ENCODE measurements at regions not wholly inside any gene's neighbourhood (a gene's known extent, or its start where the extent isn't known, plus 50 kb on each side); places are given as distances from the start of the nearest gene placed in this dataset.
"Not testable (repeated sequence)": the region's sequence is repeated elsewhere in the genome, so short reads cannot be mapped to it uniquely, and the experiment has no call there.

- TF ChIP-seq POLR2A (IDR thresholded peaks at IDR 0.05; ENCODE audit: low read depth, low read length) = no peak
- no peak for FAIRE-seq
- no peak for DNase-seq (ENCODE audit: insufficient read length, low spot score)
Observed at GRCh38 chr3:137100326-137100725, 142.5 kb downstream of the IL20RB start.

- DNase-seq (ENCODE audit: insufficient read length, low spot score) (no peak), FAIRE-seq (no peak)
- no peak for TF ChIP-seq POLR2A (IDR thresholded peaks at IDR 0.05; ENCODE audit: low read depth, low read length)
Observed at GRCh38 chr3:137103739-137104138, 146.0 kb downstream of the IL20RB start.

GRCh38 chr3:137105277-137105977 lies 147.6 kb downstream of the IL20RB start:
- no peak for TF ChIP-seq POLR2A (IDR thresholded peaks at IDR 0.05; ENCODE audit: low read depth, low read length)
- FAIRE-seq = peak; percentile 62
- peak; percentile 7 for DNase-seq (ENCODE audit: insufficient read length, low spot score)

DNA sequence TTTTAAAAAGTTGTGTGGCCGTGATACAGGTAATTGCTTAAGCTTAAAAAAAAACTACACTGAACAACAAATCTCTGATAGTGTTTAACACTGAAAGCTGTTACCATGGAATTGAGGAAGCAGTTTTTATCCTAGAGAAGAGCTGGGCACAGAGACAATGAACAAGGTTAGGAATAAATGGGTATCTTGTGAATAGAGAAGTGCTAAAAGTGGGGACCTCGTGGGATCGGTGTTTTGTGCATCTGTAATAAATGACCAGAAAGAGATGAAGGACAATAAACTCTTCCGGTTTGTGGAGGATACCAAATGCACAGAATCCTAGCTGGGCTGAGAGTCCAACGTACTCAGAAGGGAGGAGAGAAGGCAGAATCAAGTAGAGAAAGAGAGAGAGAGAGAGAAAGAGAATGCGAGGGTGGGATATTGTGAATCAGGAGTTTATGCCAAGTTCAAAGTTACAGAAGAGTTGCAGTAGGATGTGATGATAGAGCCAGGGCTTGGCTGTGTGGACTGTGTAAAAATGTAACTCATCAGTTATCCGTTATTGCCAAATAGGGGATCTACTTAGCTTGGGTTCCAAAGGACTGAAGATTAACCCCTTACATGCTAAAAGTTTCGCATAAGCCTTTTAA lies 148.9 kb downstream of the IL20RB start:
- no peak for DNase-seq (ENCODE audit: insufficient read length, low spot score)
- FAIRE-seq = no peak
- TF ChIP-seq POLR2A (IDR thresholded peaks at IDR 0.05; ENCODE audit: low read depth, low read length) = no peak

DNA sequence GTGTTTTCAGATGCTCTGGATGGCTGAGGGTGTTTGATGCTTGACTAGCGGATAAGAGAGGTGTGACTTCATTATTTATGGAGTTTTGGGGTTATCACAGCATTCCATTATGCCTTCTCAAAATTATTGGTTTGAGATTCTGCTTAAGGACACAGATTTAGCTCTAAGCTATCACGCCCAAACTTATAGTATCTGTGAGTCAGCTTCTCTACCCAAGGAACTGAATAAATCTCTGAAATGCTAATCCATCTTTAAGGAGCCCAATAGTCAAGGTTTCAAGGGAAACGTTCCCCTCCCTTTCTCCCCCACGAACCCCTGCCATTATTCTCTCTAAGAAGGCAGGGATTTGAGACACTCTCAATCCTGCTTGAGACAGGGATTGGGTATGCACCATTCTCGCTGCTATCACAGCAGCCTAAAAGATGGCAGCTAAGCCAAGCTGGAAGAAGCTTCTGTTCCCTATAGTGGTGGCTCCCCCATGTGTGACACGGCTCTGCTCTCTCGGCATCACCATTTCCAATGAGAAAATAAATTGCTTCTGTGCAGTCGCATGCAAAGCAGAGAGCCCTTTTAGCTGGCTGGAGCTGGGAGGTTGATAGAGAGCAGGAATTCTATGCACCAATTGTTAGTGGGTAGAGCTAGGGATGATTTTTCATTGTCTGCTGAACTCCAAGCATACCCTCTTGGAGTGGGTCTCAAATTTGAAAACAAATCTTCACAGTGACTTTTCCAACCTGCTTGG lies 151.1 kb downstream of the IL20RB start:
- FAIRE-seq (no peak), DNase-seq (ENCODE audit: insufficient read length, low spot score) (no peak)

DNA sequence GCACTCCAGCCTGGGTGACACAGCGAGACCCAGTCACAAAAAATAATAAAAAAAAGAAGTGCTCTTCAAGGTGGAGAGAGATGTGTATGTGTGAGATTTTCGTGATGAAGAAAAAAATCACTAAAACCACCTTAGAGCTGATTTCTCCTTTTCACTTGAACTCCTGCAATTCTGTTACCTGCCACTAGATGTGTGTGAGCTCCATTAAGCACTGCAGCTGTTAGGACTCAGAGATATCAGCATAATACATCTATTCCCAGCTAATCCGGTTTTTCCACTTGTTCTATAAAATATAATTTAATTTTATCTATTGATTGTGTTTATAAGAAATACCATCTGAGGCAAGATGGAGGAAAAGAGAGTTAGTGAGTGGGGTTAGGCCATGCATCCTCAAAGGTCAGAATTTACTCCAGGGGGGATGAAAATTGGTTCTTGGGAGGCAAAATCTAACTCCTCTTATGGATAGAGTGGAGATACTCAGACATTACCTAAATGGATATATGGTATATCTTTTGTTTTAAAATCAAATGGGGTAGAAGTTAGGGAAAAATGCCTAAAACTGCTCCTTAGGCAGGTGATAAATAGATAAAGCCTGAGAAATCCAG lies 152.7 kb downstream of the IL20RB start:
- no peak for TF ChIP-seq POLR2A (IDR thresholded peaks at IDR 0.05; ENCODE audit: low read depth, low read length)
- no peak for DNase-seq (ENCODE audit: insufficient read length, low spot score)
- no peak for FAIRE-seq

More for the DNA sequence above, 151.1 kb downstream of the IL20RB start:
- TF ChIP-seq POLR2A (IDR thresholded peaks at IDR 0.05; ENCODE audit: low read depth, low read length) = no peak

- no peak for DNase-seq (ENCODE audit: insufficient read length, low spot score)
- no peak for TF ChIP-seq POLR2A (IDR thresholded peaks at IDR 0.05; ENCODE audit: low read depth, low read length)
- FAIRE-seq = no peak
Observed at GRCh38 chr3:137111497-137111896, 153.7 kb downstream of the IL20RB start.

GRCh38 chr3:137116619-137117018 lies 158.8 kb downstream of the IL20RB start:
- no peak for TF ChIP-seq POLR2A (IDR thresholded peaks at IDR 0.05; ENCODE audit: low read depth, low read length)
- DNase-seq (ENCODE audit: insufficient read length, low spot score) (no peak), FAIRE-seq (no peak)

DNA sequence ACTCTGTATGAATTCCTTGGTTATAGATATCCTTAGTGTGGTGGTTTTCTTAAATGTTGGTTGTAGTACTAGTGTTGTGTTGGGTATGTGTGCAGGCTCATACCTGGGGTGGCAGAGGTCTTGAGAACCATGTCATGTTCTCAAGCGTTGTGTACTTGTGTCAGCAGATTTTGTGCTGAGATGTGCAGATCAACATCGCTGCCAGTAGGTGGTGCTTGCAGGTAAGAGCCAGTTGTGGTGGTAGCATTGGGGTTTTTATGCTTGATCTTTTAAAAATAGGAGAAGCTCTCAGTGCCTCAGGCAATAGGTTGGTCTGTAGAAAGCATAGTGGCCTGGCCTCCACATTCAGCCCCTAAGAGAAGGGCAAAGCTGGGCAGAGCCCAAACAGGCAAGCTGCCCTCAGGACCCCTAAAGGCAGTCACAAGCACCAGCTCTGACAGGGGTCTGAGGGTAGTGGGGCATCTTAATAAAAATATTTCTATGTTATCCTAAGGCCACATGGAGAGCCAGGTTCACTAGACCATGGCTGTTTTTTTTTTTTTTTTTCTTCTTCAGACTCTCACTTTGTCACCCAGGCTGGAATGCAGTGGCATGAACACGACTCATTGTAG lies 164.0 kb downstream of the IL20RB start:
- peak; percentile 33 for FAIRE-seq
- DNase-seq (ENCODE audit: insufficient read length, low spot score) = no peak
- no peak for TF ChIP-seq POLR2A (IDR thresholded peaks at IDR 0.05; ENCODE audit: low read depth, low read length)

DNA sequence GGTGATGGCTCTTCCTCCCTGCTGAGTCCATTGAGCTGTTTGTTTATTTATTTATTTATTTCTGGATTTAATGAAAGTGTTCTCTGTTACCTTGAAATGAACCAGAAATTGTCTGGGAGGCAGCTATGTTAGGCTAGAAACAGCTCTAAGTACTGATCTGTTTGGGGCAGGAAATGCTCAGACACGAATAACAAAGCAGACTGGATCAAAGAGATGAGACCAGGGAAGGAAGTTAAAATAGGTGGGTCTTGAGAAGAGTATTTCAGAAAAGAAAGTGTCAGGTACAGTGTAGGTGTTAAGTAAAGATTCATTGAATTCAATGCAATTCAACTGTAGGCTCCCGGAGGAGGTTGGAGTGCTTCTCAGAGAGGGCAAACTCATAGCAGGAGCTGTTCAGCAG lies 173.3 kb downstream of the IL20RB start:
- DNase-seq (ENCODE audit: insufficient read length, low spot score) (no peak), FAIRE-seq (no peak)
- no peak for TF ChIP-seq POLR2A (IDR thresholded peaks at IDR 0.05; ENCODE audit: low read depth, low read length)

DNA sequence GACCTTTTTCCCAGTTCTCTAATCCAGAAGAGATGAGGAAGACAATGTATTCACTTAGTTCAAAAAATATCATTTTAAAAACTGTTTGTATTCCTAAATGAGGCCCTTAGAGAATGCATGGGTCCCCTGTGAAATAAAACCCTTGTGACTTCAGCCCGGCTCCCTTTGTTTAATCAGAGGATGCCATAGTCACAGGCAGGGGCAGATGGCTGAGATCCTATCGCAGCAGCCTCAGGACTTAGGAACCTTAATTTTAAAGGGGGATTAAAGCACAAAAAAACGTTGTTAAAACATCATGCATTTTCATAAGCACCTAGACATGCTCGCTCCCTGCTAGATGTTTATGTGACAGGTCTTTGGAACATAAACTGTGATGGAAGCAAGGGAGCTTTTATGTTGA lies 176.6 kb downstream of the IL20RB start:
- TF ChIP-seq POLR2A (IDR thresholded peaks at IDR 0.05; ENCODE audit: low read depth, low read length) = no peak
- FAIRE-seq (no peak), DNase-seq (ENCODE audit: insufficient read length, low spot score) (no peak)

GRCh38 chr3:137148406-137148805 lies 190.6 kb downstream of the IL20RB start:
- TF ChIP-seq POLR2A (IDR thresholded peaks at IDR 0.05; ENCODE audit: low read depth, low read length) = no peak
- DNase-seq (ENCODE audit: insufficient read length, low spot score) = no peak
- FAIRE-seq = no peak

- no peak for DNase-seq (ENCODE audit: insufficient read length, low spot score)
- no peak for FAIRE-seq
- no peak for TF ChIP-seq POLR2A (IDR thresholded peaks at IDR 0.05; ENCODE audit: low read depth, low read length)
Observed at GRCh38 chr3:137148917-137149316, 191.1 kb downstream of the IL20RB start.

DNA sequence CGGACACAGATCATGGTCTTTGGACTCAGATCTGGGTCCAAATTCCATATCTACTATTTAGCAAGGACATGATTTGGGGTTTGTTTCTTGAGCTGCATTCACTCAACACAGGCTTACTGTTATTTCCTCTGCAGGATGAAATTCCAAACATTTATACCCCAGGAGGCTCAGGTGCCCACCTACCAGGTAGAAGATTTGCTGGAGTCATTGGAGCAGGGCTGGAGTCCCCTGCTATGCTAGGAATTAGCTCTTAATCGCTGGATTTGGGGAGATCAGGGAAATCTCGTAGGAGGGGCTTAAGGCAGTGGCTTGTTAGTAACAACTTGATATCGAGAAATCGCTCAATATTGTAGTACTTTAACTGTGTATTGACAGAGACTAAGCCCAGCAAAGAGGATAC lies 193.0 kb downstream of the IL20RB start:
- FAIRE-seq = no peak
- no peak for DNase-seq (ENCODE audit: insufficient read length, low spot score)
- no peak for TF ChIP-seq POLR2A (IDR thresholded peaks at IDR 0.05; ENCODE audit: low read depth, low read length)

DNA sequence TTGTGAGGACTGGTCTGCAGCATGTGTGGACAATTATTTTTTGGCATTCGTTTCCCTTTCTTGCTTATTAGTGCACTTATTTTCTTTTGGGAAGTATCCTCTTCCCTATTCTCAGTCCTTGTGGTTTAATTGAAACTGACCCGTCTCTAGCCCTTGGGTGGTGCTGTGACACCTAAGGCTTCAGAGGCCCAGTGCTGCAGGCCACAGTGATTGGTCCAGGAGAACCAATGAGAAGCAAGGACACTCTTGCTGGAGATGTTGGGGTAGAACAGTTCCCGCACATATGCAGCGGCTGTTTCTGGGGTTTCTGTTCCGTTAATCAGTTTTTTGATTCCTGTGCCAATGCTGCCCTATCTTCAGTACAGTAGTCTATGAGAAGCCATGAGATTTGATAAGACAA lies 195.3 kb downstream of the IL20RB start:
- not testable (repeated sequence) for DNase-seq (ENCODE audit: insufficient read length, low spot score); FAIRE-seq
